ENCODE measurements at regions not wholly inside any gene's neighbourhood (a gene's known extent, or its start where the extent isn't known, plus 50 kb on each side); places are given as distances from the start of the nearest gene placed in this dataset.

- peaks cover 3% of the 10 kb centered on the region for H3K27me3 ChIP-seq (ENCODE audit: control insufficient read depth, insufficient read depth, low read length)
- TF ChIP-seq, protein P1, sequence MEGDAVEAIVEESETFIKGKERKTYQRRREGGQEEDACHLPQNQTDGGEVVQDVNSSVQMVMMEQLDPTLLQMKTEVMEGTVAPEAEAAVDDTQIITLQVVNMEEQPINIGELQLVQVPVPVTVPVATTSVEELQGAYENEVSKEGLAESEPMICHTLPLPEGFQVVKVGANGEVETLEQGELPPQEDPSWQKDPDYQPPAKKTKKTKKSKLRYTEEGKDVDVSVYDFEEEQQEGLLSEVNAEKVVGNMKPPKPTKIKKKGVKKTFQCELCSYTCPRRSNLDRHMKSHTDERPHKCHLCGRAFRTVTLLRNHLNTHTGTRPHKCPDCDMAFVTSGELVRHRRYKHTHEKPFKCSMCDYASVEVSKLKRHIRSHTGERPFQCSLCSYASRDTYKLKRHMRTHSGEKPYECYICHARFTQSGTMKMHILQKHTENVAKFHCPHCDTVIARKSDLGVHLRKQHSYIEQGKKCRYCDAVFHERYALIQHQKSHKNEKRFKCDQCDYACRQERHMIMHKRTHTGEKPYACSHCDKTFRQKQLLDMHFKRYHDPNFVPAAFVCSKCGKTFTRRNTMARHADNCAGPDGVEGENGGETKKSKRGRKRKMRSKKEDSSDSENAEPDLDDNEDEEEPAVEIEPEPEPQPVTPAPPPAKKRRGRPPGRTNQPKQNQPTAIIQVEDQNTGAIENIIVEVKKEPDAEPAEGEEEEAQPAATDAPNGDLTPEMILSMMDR (IDR thresholded peaks at IDR 0.05; ENCODE audit: insufficient read depth, low read depth, low read length): no peak
- no peaks in the 10 kb centered on the region for H3K36me3 ChIP-seq (ENCODE audit: control insufficient read depth, insufficient read depth, low read length)
- ChIA-PET POLR2A (no interaction called here), CTCF (interaction anchor here (1.5 to 1.6 kb wide), 3 partner anchors 9 to 92 kb away, joined by 4 to 5 read pairs (median 5); no protein-coding TSS in a partner anchor)
- H3K4me3 ChIP-seq (ENCODE audit: low read depth, low read length): no peak overlapping the region
- no peak for DNase-seq (ENCODE audit: low read depth)
These were observed 324.9 kb downstream of the UQCRFS1 start for GRCh38 chr19:28887920-28888618.

- DNase-seq (ENCODE audit: low read depth): no peak
- POLR2A ChIA-PET: no interaction called here
- no peaks in the 10 kb centered on the region for H3K36me3 ChIP-seq (ENCODE audit: control insufficient read depth, insufficient read depth, low read length)
- CTCF ChIA-PET: interaction anchor here (0.6 to 1.7 kb wide), 5 partner anchors 8 to 150 kb away, joined by 3 to 6 read pairs (median 5); no protein-coding TSS in a partner anchor
- TF ChIP-seq, protein P1 (IDR thresholded peaks at IDR 0.05; ENCODE audit: insufficient read depth, low read depth, low read length): no peak
- H3K27me3 ChIP-seq (ENCODE audit: control insufficient read depth, insufficient read depth, low read length): peaks cover 3% of the 10 kb centered on the region
- no peak overlapping the region for H3K4me3 ChIP-seq (ENCODE audit: low read depth, low read length)
These were observed 326.2 kb downstream of the UQCRFS1 start for GRCh38 chr19:28886708-28887107.

GRCh38 chr19:28885965-28886364, 327.0 kb downstream of the UQCRFS1 start:
- ChIA-PET POLR2A (no interaction called here), CTCF (interaction anchor here (0.6 to 1.7 kb wide), 3 partner anchors 10 to 149 kb away, joined by 3 to 6 read pairs (median 3); no protein-coding TSS in a partner anchor)
- no peak for DNase-seq (ENCODE audit: low read depth)
- H3K4me3 ChIP-seq (ENCODE audit: low read depth, low read length): no peak overlapping the region
- H3K27me3 ChIP-seq (ENCODE audit: control insufficient read depth, insufficient read depth, low read length): peaks cover 3% of the 10 kb centered on the region
- H3K36me3 ChIP-seq (ENCODE audit: control insufficient read depth, insufficient read depth, low read length): no peaks in the 10 kb centered on the region
- TF ChIP-seq, protein P1 (IDR thresholded peaks at IDR 0.05; ENCODE audit: insufficient read depth, low read depth, low read length): no peak

GRCh38 chr19:28884786-28885476, 328.0 kb downstream of the UQCRFS1 start:
- no peak for DNase-seq (ENCODE audit: low read depth)
- POLR2A ChIA-PET: no interaction called here
- TF ChIP-seq, protein P1 (IDR thresholded peaks at IDR 0.05; ENCODE audit: insufficient read depth, low read depth, low read length): no peak
- no peaks in the 10 kb centered on the region for H3K36me3 ChIP-seq (ENCODE audit: control insufficient read depth, insufficient read depth, low read length)
- CTCF ChIA-PET: interaction anchor here (1.2 to 1.5 kb wide), 2 partner anchors 81 to 95 kb away, joined by 3 read pairs; no protein-coding TSS in a partner anchor
- H3K4me3 ChIP-seq (ENCODE audit: low read depth, low read length): no peak overlapping the region
- no peaks in the 10 kb centered on the region for H3K27me3 ChIP-seq (ENCODE audit: control insufficient read depth, insufficient read depth, low read length)

- ChIA-PET POLR2A (interaction anchor here (0.5 kb wide), 1 partner anchor 184 kb away, joined by 3 read pairs; no protein-coding TSS in a partner anchor), CTCF (interaction anchor here (1.2 to 1.5 kb wide), 3 partner anchors 88 to 146 kb away, joined by 3 to 7 read pairs (median 3); no protein-coding TSS in a partner anchor)
- no peak for DNase-seq (ENCODE audit: low read depth)
- H3K36me3 ChIP-seq (ENCODE audit: control insufficient read depth, insufficient read depth, low read length): no peaks in the 10 kb centered on the region
- TF ChIP-seq, protein P1 (IDR thresholded peaks at IDR 0.05; ENCODE audit: insufficient read depth, low read depth, low read length): no peak
- H3K27me3 ChIP-seq (ENCODE audit: control insufficient read depth, insufficient read depth, low read length): no peaks in the 10 kb centered on the region
- H3K4me3 ChIP-seq (ENCODE audit: low read depth, low read length): no peak overlapping the region
These were observed 329.7 kb downstream of the UQCRFS1 start for GRCh38 chr19:28883241-28883693.

All from BJ (cell line).